ENCODE measurements at regions not wholly inside any gene's neighbourhood (a gene's known extent, or its start where the extent isn't known, plus 50 kb on each side); places are given as distances from the start of the nearest gene placed in this dataset.

GRCh38 chr9:29753638-29754037 is 2180.4 kb upstream of the C9orf72 start:
- TF ChIP-seq, protein P1, sequence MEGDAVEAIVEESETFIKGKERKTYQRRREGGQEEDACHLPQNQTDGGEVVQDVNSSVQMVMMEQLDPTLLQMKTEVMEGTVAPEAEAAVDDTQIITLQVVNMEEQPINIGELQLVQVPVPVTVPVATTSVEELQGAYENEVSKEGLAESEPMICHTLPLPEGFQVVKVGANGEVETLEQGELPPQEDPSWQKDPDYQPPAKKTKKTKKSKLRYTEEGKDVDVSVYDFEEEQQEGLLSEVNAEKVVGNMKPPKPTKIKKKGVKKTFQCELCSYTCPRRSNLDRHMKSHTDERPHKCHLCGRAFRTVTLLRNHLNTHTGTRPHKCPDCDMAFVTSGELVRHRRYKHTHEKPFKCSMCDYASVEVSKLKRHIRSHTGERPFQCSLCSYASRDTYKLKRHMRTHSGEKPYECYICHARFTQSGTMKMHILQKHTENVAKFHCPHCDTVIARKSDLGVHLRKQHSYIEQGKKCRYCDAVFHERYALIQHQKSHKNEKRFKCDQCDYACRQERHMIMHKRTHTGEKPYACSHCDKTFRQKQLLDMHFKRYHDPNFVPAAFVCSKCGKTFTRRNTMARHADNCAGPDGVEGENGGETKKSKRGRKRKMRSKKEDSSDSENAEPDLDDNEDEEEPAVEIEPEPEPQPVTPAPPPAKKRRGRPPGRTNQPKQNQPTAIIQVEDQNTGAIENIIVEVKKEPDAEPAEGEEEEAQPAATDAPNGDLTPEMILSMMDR (conservative IDR thresholded peaks at IDR 0.05; ENCODE audit: low read length): no peak
- no peak for DNase-seq (ENCODE audit: low read depth)

GRCh38 chr9:29769019-29769418 is 2195.7 kb upstream of the C9orf72 start:
- TF ChIP-seq, protein P1 (conservative IDR thresholded peaks at IDR 0.05; ENCODE audit: low read length): no peak
- no peak for DNase-seq (ENCODE audit: low read depth)

More at GRCh38 chr9:29753638-29754037, 2180.4 kb upstream of the C9orf72 start:
- H3K4me3 ChIP-seq (ENCODE audit: low read length): no peak overlapping the region

DNA sequence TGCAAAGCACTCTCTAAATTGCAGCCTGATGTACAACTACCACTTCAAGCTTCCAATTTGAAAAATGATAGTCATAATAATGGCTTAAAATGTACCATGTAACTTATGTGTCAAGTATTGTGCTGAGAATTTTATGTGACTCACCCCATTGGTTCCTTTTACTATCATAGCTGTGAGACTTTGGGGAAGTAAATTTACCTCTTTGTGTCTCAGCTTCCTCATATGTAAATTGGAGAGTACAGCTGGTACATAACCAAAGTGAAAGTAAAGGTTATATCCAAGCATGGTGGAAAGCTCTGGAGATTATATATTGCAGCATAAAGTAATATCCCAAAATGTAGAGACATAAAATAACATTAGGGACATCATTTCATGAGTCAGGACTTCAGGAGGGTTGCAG is 2200.4 kb upstream of the C9orf72 start:
- H3K4me3 ChIP-seq (ENCODE audit: low read length): no peak overlapping the region
- DNase-seq (ENCODE audit: low read depth): no peak
- TF ChIP-seq, protein P1 (conservative IDR thresholded peaks at IDR 0.05; ENCODE audit: low read length): no peak

More at GRCh38 chr9:29769019-29769418, 2195.7 kb upstream of the C9orf72 start:
- H3K4me3 ChIP-seq (ENCODE audit: low read length): no peak overlapping the region

- TF ChIP-seq, protein P1 (conservative IDR thresholded peaks at IDR 0.05; ENCODE audit: low read length): no peak
- DNase-seq (ENCODE audit: low read depth): no peak
- H3K4me3 ChIP-seq (ENCODE audit: low read length): no peak overlapping the region
Observed at GRCh38 chr9:29775491-29775890, 2202.2 kb upstream of the C9orf72 start.

GRCh38 chr9:29778281-29778849 is 2205.1 kb upstream of the C9orf72 start:
- TF ChIP-seq, protein P1 (conservative IDR thresholded peaks at IDR 0.05; ENCODE audit: low read length): no peak
- no peak overlapping the region for H3K4me3 ChIP-seq (ENCODE audit: low read length)
- no peak for DNase-seq (ENCODE audit: low read depth)

- no peak for DNase-seq (ENCODE audit: low read depth)
- TF ChIP-seq, protein P1 (conservative IDR thresholded peaks at IDR 0.05; ENCODE audit: low read length): no peak
- no peak overlapping the region for H3K4me3 ChIP-seq (ENCODE audit: low read length)
Observed at GRCh38 chr9:29793970-29794369, 2220.7 kb upstream of the C9orf72 start.

DNA sequence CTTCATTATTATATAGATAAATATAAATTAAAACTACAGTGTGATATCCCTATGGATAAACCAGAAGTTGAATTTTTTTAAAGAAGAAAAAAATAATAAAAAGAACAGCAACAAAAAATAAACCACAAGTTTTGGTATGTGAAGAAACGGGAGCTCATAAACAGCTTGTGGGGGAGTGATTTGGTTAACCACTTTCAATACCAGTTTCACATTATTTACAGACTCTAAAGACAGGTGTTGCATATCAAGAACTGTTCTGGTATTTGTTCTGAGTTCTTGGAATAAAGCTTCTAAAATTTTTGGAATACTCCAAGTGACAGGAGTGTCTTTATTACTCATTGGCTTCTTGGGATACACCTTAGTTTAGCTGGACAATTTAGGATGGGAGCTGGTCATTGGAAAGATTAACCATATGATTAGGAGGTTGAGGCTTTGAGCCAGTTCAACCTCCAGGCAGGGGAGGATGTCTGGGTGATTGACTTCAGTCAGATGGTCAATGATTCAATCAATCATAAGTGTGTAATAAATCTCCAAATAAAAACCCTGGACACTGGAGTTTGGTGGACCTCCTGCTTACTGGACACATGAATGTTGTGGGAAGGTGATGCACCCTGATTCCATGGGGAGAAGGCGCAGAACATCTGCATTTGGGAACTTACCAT is 2223.1 kb upstream of the C9orf72 start:
- H3K4me3 ChIP-seq (ENCODE audit: low read length): no peak overlapping the region
- TF ChIP-seq, protein P1 (conservative IDR thresholded peaks at IDR 0.05; ENCODE audit: low read length): no peak
- no peak for DNase-seq (ENCODE audit: low read depth)

All from AG10803 (cell line).